ENCODE measurements at regions not wholly inside any gene's neighbourhood (a gene's known extent, or its start where the extent isn't known, plus 50 kb on each side); places are given as distances from the start of the nearest gene placed in this dataset.

- no peak overlapping the region for H3K4me3 ChIP-seq
- no peak overlapping the region for H3K27ac ChIP-seq
- intact Hi-C loops (cut with DNase I): no loop called here
- H3K27me3 ChIP-seq: no peaks in the 10 kb centered on the region
- H3K36me3 ChIP-seq (replicated peaks in 1 of 2): no peaks in the 10 kb centered on the region
- no peak for DNase-seq
- H3K4me1 ChIP-seq (replicated peaks in 1 of 2): no peaks in the 10 kb centered on the region
- H3K9me3 ChIP-seq (replicated peaks in 1 of 3): no peaks in the 10 kb centered on the region
- TF ChIP-seq, protein P1, sequence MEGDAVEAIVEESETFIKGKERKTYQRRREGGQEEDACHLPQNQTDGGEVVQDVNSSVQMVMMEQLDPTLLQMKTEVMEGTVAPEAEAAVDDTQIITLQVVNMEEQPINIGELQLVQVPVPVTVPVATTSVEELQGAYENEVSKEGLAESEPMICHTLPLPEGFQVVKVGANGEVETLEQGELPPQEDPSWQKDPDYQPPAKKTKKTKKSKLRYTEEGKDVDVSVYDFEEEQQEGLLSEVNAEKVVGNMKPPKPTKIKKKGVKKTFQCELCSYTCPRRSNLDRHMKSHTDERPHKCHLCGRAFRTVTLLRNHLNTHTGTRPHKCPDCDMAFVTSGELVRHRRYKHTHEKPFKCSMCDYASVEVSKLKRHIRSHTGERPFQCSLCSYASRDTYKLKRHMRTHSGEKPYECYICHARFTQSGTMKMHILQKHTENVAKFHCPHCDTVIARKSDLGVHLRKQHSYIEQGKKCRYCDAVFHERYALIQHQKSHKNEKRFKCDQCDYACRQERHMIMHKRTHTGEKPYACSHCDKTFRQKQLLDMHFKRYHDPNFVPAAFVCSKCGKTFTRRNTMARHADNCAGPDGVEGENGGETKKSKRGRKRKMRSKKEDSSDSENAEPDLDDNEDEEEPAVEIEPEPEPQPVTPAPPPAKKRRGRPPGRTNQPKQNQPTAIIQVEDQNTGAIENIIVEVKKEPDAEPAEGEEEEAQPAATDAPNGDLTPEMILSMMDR (IDR thresholded peaks at IDR 0.05): no peak
- no peak for TF ChIP-seq POLR2A (IDR thresholded peaks at IDR 0.05)
These were observed 183.1 kb upstream of the HDAC9 start for GRCh38 chr7:18312482-18312881.

GRCh38 chr7:18313965-18314364 is 181.6 kb upstream of the HDAC9 start:
- intact Hi-C loops (cut with DNase I): no loop called here
- no peaks in the 10 kb centered on the region for H3K4me1 ChIP-seq (replicated peaks in 1 of 2)
- no peak for DNase-seq
- H3K27ac ChIP-seq: no peak overlapping the region
- no peak overlapping the region for H3K4me3 ChIP-seq
- TF ChIP-seq POLR2A (IDR thresholded peaks at IDR 0.05): no peak
- TF ChIP-seq, protein P1 (IDR thresholded peaks at IDR 0.05): no peak
- no peaks in the 10 kb centered on the region for H3K36me3 ChIP-seq (replicated peaks in 1 of 2)
- H3K9me3 ChIP-seq (replicated peaks in 1 of 3): no peaks in the 10 kb centered on the region
- no peaks in the 10 kb centered on the region for H3K27me3 ChIP-seq

DNA sequence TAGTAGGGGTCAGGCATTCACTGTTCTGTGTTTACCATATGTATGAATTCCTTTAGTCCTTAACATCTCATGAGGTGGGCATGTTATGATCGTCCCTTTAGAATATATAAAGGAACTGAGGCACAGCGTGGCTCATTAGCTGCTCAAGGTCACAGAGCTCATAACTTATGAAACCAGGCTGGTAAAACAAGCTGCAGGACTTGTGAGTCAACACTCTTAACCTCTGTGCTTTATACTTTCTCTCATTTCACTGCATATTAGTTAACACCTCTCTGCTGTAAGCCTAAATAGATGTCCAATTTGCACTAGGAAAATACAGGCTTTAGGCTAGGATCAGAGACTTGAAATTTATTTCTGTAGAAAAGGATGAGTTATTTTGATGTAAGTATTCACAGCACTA is 180.3 kb upstream of the HDAC9 start:
- no peak for TF ChIP-seq POLR2A (IDR thresholded peaks at IDR 0.05)
- TF ChIP-seq, protein P1 (IDR thresholded peaks at IDR 0.05): no peak
- Histone ChIP-seq H3K9me3 (replicated peaks in 1 of 3) (no peaks in the 10 kb centered on the region), H3K4me1 (replicated peaks in 1 of 2) (no peaks in the 10 kb centered on the region), H3K27me3 (no peaks in the 10 kb centered on the region), H3K27ac (no peak overlapping the region), H3K36me3 (replicated peaks in 1 of 2) (no peaks in the 10 kb centered on the region), H3K4me3 (no peak overlapping the region)
- WGBS, 4 donors: 64 to 84% (median 79%) methylated on average over 2 of the region's 2 CpGs
- DNase-seq: no peak
- intact Hi-C loops (cut with DNase I): no loop called here

- 90 to 96% (median 92%) methylated on average over 2 of the region's 2 CpGs for WGBS, 4 donors
- no peaks in the 10 kb centered on the region for H3K27me3 ChIP-seq
- TF ChIP-seq, protein P1 (IDR thresholded peaks at IDR 0.05): no peak
- TF ChIP-seq POLR2A (IDR thresholded peaks at IDR 0.05): no peak
- H3K4me1 ChIP-seq (replicated peaks in 1 of 2): no peaks in the 10 kb centered on the region
- no peak overlapping the region for H3K27ac ChIP-seq
- no peak overlapping the region for H3K4me3 ChIP-seq
- H3K36me3 ChIP-seq (replicated peaks in 1 of 2): no peaks in the 10 kb centered on the region
- no peak for DNase-seq
- H3K9me3 ChIP-seq (replicated peaks in 1 of 3): no peaks in the 10 kb centered on the region
- intact Hi-C loops (cut with DNase I): no loop called here
These were observed 177.6 kb upstream of the HDAC9 start for GRCh38 chr7:18317941-18318340.
